IMR-90 (cell line): ENCODE measurements at regions not wholly inside any gene's neighbourhood (a gene's known extent, or its start where the extent isn't known, plus 50 kb on each side); places are given as distances from the start of the nearest gene placed in this dataset.

Experiments
- MXI1 ChIP-seq: IDR thresholded peaks from 2 replicates; pipeline ENCODE4 v1.6.1; 2012; ENCODE audit warnings: low read depth, mild to moderate bottlenecking, low read length, moderate library complexity, borderline replicate concordance
- TF ChIP-seq, protein P1 (sequence below): conservative IDR thresholded peaks from 2 replicates; pipeline ENCODE4 v1.5.1; 2012; ENCODE audit warnings: mild to moderate bottlenecking, low read depth, low read length, improper control_type of control experiment

DNA sequence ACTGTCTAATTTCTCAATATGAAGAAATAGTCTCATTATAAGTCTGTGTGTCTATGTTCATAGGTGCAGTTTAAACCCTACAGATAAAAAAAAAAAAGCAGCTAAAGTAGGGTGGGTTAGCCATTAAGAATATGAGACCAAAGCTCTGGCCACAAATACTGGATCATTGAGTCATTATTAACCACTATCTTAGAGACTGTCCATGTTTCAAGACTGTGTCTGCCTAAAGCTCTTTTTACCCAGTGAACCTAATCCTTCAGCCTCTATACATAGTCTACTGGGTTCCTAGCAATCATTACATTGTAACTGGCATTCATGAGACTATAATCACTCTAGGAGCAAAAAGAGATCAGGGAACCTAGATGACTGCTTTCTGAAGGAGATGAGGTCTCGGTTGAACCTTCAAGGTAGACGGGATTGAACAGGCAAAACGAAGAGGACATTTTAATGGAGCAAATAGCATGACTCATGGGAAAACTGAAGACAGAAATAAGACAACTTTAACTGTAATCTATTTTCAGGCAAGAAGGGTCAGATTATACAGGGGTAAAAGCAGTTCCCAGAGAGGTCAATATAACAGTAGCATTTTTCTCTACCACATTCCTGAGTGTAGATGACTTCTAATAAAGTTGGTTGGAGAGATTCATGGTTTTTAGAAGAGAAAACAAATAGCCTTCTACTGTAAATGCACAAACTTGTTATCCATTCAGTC is 64.0 kb upstream of the FIBIN start:
- TF ChIP-seq, protein P1, sequence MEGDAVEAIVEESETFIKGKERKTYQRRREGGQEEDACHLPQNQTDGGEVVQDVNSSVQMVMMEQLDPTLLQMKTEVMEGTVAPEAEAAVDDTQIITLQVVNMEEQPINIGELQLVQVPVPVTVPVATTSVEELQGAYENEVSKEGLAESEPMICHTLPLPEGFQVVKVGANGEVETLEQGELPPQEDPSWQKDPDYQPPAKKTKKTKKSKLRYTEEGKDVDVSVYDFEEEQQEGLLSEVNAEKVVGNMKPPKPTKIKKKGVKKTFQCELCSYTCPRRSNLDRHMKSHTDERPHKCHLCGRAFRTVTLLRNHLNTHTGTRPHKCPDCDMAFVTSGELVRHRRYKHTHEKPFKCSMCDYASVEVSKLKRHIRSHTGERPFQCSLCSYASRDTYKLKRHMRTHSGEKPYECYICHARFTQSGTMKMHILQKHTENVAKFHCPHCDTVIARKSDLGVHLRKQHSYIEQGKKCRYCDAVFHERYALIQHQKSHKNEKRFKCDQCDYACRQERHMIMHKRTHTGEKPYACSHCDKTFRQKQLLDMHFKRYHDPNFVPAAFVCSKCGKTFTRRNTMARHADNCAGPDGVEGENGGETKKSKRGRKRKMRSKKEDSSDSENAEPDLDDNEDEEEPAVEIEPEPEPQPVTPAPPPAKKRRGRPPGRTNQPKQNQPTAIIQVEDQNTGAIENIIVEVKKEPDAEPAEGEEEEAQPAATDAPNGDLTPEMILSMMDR = no peak
- TF ChIP-seq MXI1 = no peak
